Bronchial epithelial cell (primary cell): ENCODE measurements at regions not wholly inside any gene's neighbourhood (a gene's known extent, or its start where the extent isn't known, plus 50 kb on each side); places are given as distances from the start of the nearest gene placed in this dataset.

Source experiments
- DNase-seq: peaks from one replicate; pipeline ENCODE4 v3.0.0-alpha.2; 2010; ENCODE audit warnings: low read depth
- FAIRE-seq: peaks from 2 replicates; lab custom pipeline; 2011; peaks lifted over from hg19 to GRCh38; lab: Jason Lieb, UNC
- H3K27me3 ChIP-seq: 2 replicates; pipeline ENCODE4 v1.5.1; 2011; ENCODE audit warnings: low read length; ENCODE audit not compliant: control insufficient read depth, insufficient read depth
- H3K36me3 ChIP-seq: 2 replicates; pipeline ENCODE4 v1.5.1; 2011; ENCODE audit warnings: low read length; ENCODE audit not compliant: control insufficient read depth, insufficient read depth
- H3K4me3 ChIP-seq: 2 replicates; pipeline ENCODE4 v1.5.1; 2011; ENCODE audit warnings: mild to moderate bottlenecking, low read depth, low read length, control low read depth
- TF ChIP-seq, protein P1 (sequence below): IDR thresholded peaks from 2 replicates; pipeline ENCODE4 v1.5.1; 2011; ENCODE audit warnings: mild to moderate bottlenecking, moderate library complexity, low read length, control low read depth, inconsistent platforms; ENCODE audit not compliant: insufficient read depth, severe bottlenecking

DNA sequence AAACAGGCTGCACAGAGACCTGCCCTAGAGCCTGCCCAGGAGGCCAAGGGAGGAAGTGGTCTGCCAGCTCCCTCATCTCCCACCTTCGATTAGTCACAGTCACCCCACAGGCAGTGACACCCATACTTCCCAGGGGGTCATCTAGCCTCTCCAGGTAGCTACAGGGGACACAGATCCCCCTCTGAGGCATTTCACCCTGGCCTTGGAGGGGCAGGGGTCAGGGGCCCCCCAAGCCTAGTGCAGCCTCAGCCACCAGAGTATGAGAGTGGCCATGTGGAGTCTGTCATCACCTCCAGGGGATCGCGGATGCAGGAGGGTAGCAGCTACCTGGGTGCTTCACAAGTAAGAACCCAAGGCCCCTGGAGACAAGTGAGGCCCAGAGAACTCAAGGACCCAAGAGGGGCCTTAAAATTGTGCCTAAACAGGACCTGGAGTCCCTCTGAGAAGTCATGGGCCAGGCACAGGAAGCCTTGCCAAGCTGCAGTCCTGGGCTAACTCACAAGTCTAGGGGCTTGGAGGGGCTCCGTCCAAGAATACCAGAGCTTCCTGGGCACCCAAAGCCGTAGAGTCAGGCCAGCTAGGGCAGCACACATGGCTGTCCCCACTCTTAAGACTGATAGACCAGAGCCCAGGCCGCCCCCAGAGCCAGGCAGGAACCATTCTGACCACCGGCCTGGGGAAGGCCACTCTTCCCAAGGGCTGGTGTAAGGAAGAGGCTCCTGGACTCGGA, 354.3 kb upstream of the ID2 start:
- H3K36me3 ChIP-seq: no peaks in the 10 kb centered on the region
- no peak for DNase-seq
- H3K27me3 ChIP-seq: no peaks in the 10 kb centered on the region
- TF ChIP-seq, protein P1, sequence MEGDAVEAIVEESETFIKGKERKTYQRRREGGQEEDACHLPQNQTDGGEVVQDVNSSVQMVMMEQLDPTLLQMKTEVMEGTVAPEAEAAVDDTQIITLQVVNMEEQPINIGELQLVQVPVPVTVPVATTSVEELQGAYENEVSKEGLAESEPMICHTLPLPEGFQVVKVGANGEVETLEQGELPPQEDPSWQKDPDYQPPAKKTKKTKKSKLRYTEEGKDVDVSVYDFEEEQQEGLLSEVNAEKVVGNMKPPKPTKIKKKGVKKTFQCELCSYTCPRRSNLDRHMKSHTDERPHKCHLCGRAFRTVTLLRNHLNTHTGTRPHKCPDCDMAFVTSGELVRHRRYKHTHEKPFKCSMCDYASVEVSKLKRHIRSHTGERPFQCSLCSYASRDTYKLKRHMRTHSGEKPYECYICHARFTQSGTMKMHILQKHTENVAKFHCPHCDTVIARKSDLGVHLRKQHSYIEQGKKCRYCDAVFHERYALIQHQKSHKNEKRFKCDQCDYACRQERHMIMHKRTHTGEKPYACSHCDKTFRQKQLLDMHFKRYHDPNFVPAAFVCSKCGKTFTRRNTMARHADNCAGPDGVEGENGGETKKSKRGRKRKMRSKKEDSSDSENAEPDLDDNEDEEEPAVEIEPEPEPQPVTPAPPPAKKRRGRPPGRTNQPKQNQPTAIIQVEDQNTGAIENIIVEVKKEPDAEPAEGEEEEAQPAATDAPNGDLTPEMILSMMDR: no peak
- FAIRE-seq: no peak
- no peak overlapping the region for H3K4me3 ChIP-seq

DNA sequence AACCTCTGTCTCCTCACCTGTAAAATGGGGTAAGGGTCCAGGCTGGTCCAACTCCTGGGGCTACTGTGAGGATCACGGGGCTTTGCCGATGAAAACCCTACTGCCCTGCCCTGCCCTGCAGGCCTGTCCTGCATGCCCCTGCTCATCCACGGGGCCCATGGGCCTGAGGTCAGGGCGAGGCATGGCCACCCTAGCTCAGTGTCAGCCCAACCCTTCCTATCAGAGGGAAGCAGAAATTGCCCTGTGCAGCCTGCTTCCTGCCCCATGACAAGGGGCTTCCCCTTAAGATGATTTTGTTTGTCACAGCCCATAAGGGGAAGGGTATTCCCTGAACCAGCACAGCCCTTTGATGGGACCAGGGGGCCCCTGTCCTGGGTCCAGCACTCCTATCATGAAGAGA, 353.6 kb upstream of the ID2 start:
- H3K36me3 ChIP-seq: no peaks in the 10 kb centered on the region
- H3K27me3 ChIP-seq: no peaks in the 10 kb centered on the region
- TF ChIP-seq, protein P1: no peak
- H3K4me3 ChIP-seq: no peak overlapping the region
- FAIRE-seq (no peak), DNase-seq (no peak)

- no peaks in the 10 kb centered on the region for H3K27me3 ChIP-seq
- TF ChIP-seq, protein P1: no peak
- H3K4me3 ChIP-seq: no peak overlapping the region
- H3K36me3 ChIP-seq: no peaks in the 10 kb centered on the region
- no peak for DNase-seq
- no peak for FAIRE-seq
Observed at GRCh38 chr2:8329660-8330622, 351.9 kb upstream of the ID2 start.

DNA sequence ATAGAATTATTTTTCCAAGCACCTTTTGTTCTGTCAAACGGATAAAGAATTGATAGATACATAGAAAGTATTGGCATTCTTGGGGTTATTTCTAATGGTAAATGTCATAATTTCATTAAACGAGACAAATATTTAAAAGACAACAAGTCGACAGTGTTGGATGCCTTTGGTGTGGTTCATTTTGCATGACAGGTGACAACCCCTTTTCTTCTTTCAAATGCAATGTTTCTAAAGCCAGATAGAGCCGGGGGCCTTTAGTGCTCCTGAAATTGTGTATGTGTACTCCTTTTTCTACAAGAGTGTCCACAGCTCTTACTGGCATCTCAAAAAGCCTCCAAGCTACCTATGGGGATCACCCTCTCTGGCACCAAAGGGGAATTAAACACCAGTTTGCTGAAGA, 350.8 kb upstream of the ID2 start:
- no peaks in the 10 kb centered on the region for H3K27me3 ChIP-seq
- TF ChIP-seq, protein P1: no peak
- no peak overlapping the region for H3K4me3 ChIP-seq
- no peak for DNase-seq
- no peaks in the 10 kb centered on the region for H3K36me3 ChIP-seq
- FAIRE-seq: no peak

DNA sequence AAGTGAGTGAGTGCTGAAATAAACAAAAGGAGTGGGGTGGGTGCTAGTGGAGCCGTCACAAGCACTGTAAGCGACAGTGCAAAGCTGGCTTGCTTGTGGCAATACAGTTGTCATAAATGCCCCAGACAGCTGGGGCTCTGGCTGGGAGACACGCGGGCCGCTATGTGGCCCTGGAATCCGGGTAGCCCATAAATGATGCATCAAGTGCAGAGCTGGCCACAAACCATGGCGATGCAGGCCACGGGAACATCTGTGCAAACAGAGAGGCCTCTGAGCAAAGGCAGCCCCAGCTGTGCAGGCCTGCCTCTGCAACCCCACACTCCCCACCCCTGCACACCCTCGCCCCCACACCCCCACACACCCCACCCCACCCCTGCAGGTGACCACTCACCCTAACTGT, 349.2 kb upstream of the ID2 start:
- Histone ChIP-seq H3K36me3 (no peaks in the 10 kb centered on the region), H3K27me3 (no peaks in the 10 kb centered on the region), H3K4me3 (no peak overlapping the region)
- DNase-seq (no peak), FAIRE-seq (no peak)
- TF ChIP-seq, protein P1: no peak
